ENCODE measurements at regions not wholly inside any gene's neighbourhood (a gene's known extent, or its start where the extent isn't known, plus 50 kb on each side); places are given as distances from the start of the nearest gene placed in this dataset.

DNA sequence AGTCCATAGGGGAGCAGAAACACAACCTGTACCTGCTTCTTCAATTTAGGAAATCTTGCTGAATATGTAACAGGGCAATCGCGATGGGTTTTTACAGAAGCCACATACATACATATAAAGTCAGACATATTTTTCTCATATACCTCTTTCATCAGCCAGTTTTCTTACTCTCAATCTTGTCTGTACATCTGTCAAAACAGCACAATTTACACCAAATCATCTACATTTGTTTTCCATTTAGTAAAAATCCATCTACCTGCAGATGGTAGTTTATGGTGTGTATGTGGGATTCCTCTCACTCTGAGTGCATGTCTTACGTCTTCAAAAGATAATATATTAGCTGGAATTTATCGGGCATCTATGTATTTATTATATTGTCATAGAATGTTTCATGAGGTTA is 208.7 kb downstream of the ZPLD1 start:
- TF ChIP-seq, protein P1, sequence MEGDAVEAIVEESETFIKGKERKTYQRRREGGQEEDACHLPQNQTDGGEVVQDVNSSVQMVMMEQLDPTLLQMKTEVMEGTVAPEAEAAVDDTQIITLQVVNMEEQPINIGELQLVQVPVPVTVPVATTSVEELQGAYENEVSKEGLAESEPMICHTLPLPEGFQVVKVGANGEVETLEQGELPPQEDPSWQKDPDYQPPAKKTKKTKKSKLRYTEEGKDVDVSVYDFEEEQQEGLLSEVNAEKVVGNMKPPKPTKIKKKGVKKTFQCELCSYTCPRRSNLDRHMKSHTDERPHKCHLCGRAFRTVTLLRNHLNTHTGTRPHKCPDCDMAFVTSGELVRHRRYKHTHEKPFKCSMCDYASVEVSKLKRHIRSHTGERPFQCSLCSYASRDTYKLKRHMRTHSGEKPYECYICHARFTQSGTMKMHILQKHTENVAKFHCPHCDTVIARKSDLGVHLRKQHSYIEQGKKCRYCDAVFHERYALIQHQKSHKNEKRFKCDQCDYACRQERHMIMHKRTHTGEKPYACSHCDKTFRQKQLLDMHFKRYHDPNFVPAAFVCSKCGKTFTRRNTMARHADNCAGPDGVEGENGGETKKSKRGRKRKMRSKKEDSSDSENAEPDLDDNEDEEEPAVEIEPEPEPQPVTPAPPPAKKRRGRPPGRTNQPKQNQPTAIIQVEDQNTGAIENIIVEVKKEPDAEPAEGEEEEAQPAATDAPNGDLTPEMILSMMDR (IDR thresholded peaks at IDR 0.05): no peak
- no peak for TF ChIP-seq POLR2A (IDR thresholded peaks at IDR 0.05)
